ENCODE measurements at regions not wholly inside any gene's neighbourhood (a gene's known extent, or its start where the extent isn't known, plus 50 kb on each side); places are given as distances from the start of the nearest gene placed in this dataset.

GRCh38 chr11:55497068-55497467, 57.2 kb upstream of the OR4C15 start:
- POLR2A ChIA-PET: no interaction called here
- no peak overlapping the region for H3K4me3 Mint-ChIP-seq (ENCODE audit: unreplicated experiment)

GRCh38 chr11:55501014-55501413, 53.3 kb upstream of the OR4C15 start:
- no peaks in the 10 kb centered on the region for H3K27me3 Mint-ChIP-seq (ENCODE audit: insufficient read depth, unreplicated experiment)
- no peak for TF ChIP-seq CTCF (IDR thresholded peaks at IDR 0.05; ENCODE audit: unreplicated experiment)
- H3K4me1 Mint-ChIP-seq (ENCODE audit: insufficient read depth, unreplicated experiment): no peaks in the 10 kb centered on the region
- CTCF ChIA-PET: no interaction called here
- intact Hi-C loops (cut with micrococcal nuclease): no loop called here
- H3K27ac Mint-ChIP-seq (ENCODE audit: low read depth, unreplicated experiment): no peak overlapping the region
- DNase-seq (ENCODE audit: unreplicated experiment): no peak
- POLR2A ChIA-PET: no interaction called here
- H3K9me3 Mint-ChIP-seq (ENCODE audit: unreplicated experiment): peaks cover 32% of the 10 kb centered on the region
- no peak overlapping the region for H3K4me3 Mint-ChIP-seq (ENCODE audit: unreplicated experiment)
- no TSS peak for BruUV-seq (replicated peaks)
- H3K36me3 Mint-ChIP-seq (ENCODE audit: insufficient read depth, unreplicated experiment): no peaks in the 10 kb centered on the region

More at GRCh38 chr11:55497068-55497467, 57.2 kb upstream of the OR4C15 start:
- Mint-ChIP-seq H3K9me3 (ENCODE audit: unreplicated experiment) (peaks cover 43% of the 10 kb centered on the region), H3K36me3 (ENCODE audit: insufficient read depth, unreplicated experiment) (no peaks in the 10 kb centered on the region), H3K27ac (ENCODE audit: low read depth, unreplicated experiment) (no peak overlapping the region), H3K27me3 (ENCODE audit: insufficient read depth, unreplicated experiment) (no peaks in the 10 kb centered on the region), H3K4me1 (ENCODE audit: insufficient read depth, unreplicated experiment) (no peaks in the 10 kb centered on the region)
- DNase-seq (ENCODE audit: unreplicated experiment): no peak
- intact Hi-C loops (cut with micrococcal nuclease): no loop called here
- TF ChIP-seq CTCF (IDR thresholded peaks at IDR 0.05; ENCODE audit: unreplicated experiment): no peak
- CTCF ChIA-PET: no interaction called here
- BruUV-seq (replicated peaks): no TSS peak

- Mint-ChIP-seq H3K27me3 (ENCODE audit: insufficient read depth, unreplicated experiment) (no peaks in the 10 kb centered on the region), H3K27ac (ENCODE audit: low read depth, unreplicated experiment) (no peak overlapping the region), H3K4me3 (ENCODE audit: unreplicated experiment) (no peak overlapping the region), H3K36me3 (ENCODE audit: insufficient read depth, unreplicated experiment) (no peaks in the 10 kb centered on the region), H3K4me1 (ENCODE audit: insufficient read depth, unreplicated experiment) (no peaks in the 10 kb centered on the region), H3K9me3 (ENCODE audit: unreplicated experiment) (peaks cover 40% of the 10 kb centered on the region)
- intact Hi-C loops (cut with micrococcal nuclease): no loop called here
- POLR2A ChIA-PET: no interaction called here
- CTCF ChIA-PET: interaction anchor here (1.1 to 1.6 kb wide), 2 partner anchors 11 to 39 kb away, joined by 3 read pairs; no protein-coding TSS in a partner anchor
- no peak for TF ChIP-seq CTCF (IDR thresholded peaks at IDR 0.05; ENCODE audit: unreplicated experiment)
- BruUV-seq (replicated peaks): no TSS peak
- DNase-seq (ENCODE audit: unreplicated experiment): no peak
These were observed 50.8 kb upstream of the OR4C15 start for GRCh38 chr11:55503449-55503848.
